Heart left ventricle (tissue), 16 donors: ENCODE measurements at regions not wholly inside any gene's neighbourhood (a gene's known extent, or its start where the extent isn't known, plus 50 kb on each side); places are given as distances from the start of the nearest gene placed in this dataset.

Experiments used
- ATAC-seq, 4 donors: fragments of 200-7000 bp; cut with Tn5 transposase; one replicate each; pipeline ENCODE4 v1.9.1; 2020 to 2022; ENCODE audit warnings: moderate library complexity in 4 of 4, mild to moderate bottlenecking in 3 of 4, moderate number of reproducible peaks in 1 of 4
- DNase-seq, 5 donors: peaks; one replicate each; pipeline ENCODE4 v3.0.0-alpha.2; 2020
- H3K27ac ChIP-seq, 12 donors: fragments of 200-600 bp; sonication (generic) in 4 of 12; one replicate each; pipeline versions ENCODE4 v1.5.0 to v1.8.0; 2016 to 2022; ENCODE audit warnings: mild to moderate bottlenecking in 2 of 12
- H3K27me3 ChIP-seq, 9 donors: fragments of 200-600 bp; sonication (generic) in 2 of 9; one replicate each; pipeline versions ENCODE4 v1.5.1 to v1.8.0; 2016 to 2022; ENCODE audit warnings: mild to moderate bottlenecking in 3 of 9
- H3K36me3 ChIP-seq, 9 donors: fragments of 200-600 bp; sonication (generic) in 2 of 9; one replicate each; pipeline versions ENCODE4 v1.5.0 to v1.8.0; 2018 to 2022; ENCODE audit warnings: mild to moderate bottlenecking in 2 of 9
- H3K4me1 ChIP-seq, 12 donors: fragments of 200-600 bp; sonication (generic) in 4 of 12; one replicate each; pipeline versions ENCODE4 v1.5.0 to v1.8.0; 2016 to 2022; ENCODE audit warnings: mild to moderate bottlenecking in 3 of 12
- H3K4me3 ChIP-seq, 12 donors: fragments of 200-600 bp; sonication (generic) in 4 of 12; one replicate each; pipeline versions ENCODE4 v1.5.0 to v1.8.0; 2017 to 2022; ENCODE audit warnings: mild to moderate bottlenecking in 9 of 12, moderate library complexity in 4 of 12
- H3K9me3 ChIP-seq, 12 donors: fragments of 200-600 bp; sonication (generic) in 4 of 12; one replicate each; pipeline versions ENCODE4 v1.5.0 to v1.8.0; 2016 to 2022; ENCODE audit warnings: mild to moderate bottlenecking in 1 of 12
- CTCF ChIP-seq, 12 donors: fragments of 200-600 bp; sonication (generic) in 4 of 12; IDR thresholded peaks; one replicate each; pipeline versions ENCODE4 v1.5.0 to v1.8.0; 2018 to 2022; ENCODE audit warnings: antibody characterized with exemption in 12 of 12, mild to moderate bottlenecking in 5 of 12
- POLR2A ChIP-seq, 2 donors: fragments of 450-650 bp; IDR thresholded peaks; one replicate each; pipeline ENCODE4 v1.6.1; 2017; ENCODE audit warnings: antibody characterized with exemption in 2 of 2, mild to moderate bottlenecking in 2 of 2, moderate library complexity in 2 of 2
- WGBS, 4 donors: extraction: QIAGEN DNeasy Blood & Tissue Kit in 2 of 4; methylation state at CpG; one replicate each; pipeline versions ENCODE4 v1.1.5 to v1.1.7; 2013 to 2018; 5-methylcytosine and 5-hydroxymethylcytosine counted together
- intact Hi-C, 10 donors: fragments of 100-400 bp; cut with DNase I; formaldehyde crosslinking; loops; one replicate each; pipeline versions ENCODE4 v1.11.1 to v1.14.2; 2022
- donor health status: ischemic (EF 13 %, LVEDD 7.1; RV severe dilation, severe dysfunction).
- donor health status: healthy with polysubstance abuse.
- donor health status: DM: no; HTN: yes; CAD: no.
- donor health status: DM: no; HTN: no; CAD: no.
- donor health status: ischemic (EF 25% LVEDD 6.9; RV normal size, moderate dysfunction).
- donor health status: ischemic (EF 25% LVEDD 5.7; RV mildly dilated, moderate dysfunction).
- donor health status: healthy.
- donor health status: DM: yes; HTN: yes; CAD: no.
- donor health status: ischemic (EF 35%, LVEDD 5.7; RV mildly dilated, moderate dysfunction).
- donor health status: nonischemic (EF 11% LVEDD 7.7; RV severe dilation, severe dysfunction).
- donor health status: DM: yes; HTN: yes; CAD: no.
- donor health status: PGD.
- donor health status: ischemic (EF 29% LVEDD 5.4; RV normal size, mild dysfunction).
- donor health status: nonischemic (EF 23%, LVEDD 6.1; RV moderate dilation, normal function).

GRCh38 chr13:62278271-62278670 lies 862.6 kb upstream of the PCDH20 start:
- Histone ChIP-seq H3K27me3 (no peaks in the 10 kb centered on the region), H3K9me3 (peaks cover 0 to 2% (median 0%) of the 10 kb centered on the region in 12 donors), H3K27ac (no peak overlapping the region), H3K36me3 (no peaks in the 10 kb centered on the region), H3K4me1 (no peaks in the 10 kb centered on the region), H3K4me3 (no peak overlapping the region)
- intact Hi-C loops, result no loop called here
- ATAC-seq, result no peak
- TF ChIP-seq POLR2A (IDR thresholded peaks at IDR 0.05) (no peak), CTCF (IDR thresholded peaks at IDR 0.05) (peak in 3 of 12 donors; percentile 13 to 37 (median 26))
- DNase-seq, result no peak

GRCh38 chr13:62251734-62252133 lies 836.1 kb upstream of the PCDH20 start:
- TF ChIP-seq CTCF (IDR thresholded peaks at IDR 0.05) (no peak), POLR2A (IDR thresholded peaks at IDR 0.05) (no peak)
- Histone ChIP-seq H3K4me1 (no peaks in the 10 kb centered on the region), H3K27ac (no peak overlapping the region), H3K27me3 (no peaks in the 10 kb centered on the region), H3K36me3 (no peaks in the 10 kb centered on the region), H3K4me3 (no peak overlapping the region), H3K9me3 (peaks cover 0 to 5% (median 0%) of the 10 kb centered on the region in 12 donors)
- 80 to 93% (median 91%) methylated on average over 2 of the region's 2 CpGs for WGBS, 4 donors
- intact Hi-C loops, result no loop called here
- ATAC-seq (no peak), DNase-seq (no peak)

DNA sequence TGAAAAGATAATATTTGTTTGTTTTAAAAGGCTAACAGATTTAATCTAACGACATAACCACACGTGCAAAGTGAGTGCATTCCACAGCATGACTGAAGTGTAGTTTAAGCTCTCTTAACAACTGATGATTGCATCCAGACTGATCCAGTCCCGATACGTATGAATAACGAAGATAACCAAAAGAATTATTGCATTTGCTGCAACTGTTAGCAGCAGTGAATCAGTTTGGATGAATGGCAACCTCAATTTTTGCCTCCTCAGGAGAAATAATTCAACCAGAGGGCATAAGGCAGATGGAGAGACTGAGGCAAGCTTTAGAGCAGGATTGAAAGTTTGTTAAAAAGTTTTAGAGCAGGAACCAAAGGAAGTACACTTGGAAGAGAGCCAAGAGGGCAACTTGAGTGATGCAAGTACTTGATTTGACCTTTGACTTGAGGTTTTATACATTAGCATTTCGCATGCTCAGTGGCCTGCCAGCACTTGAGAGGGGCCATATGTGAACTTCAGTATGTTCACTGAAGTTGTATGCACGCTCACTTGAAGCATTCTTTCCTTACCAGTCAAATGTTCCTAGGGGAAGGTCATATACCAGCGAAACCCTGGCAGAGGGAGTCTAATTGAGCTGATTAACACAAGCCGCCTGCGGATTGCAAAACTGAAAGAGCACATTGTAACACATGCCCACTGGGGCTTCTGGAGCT lies 835.0 kb upstream of the PCDH20 start:
- DNase-seq (no peak), ATAC-seq (no peak)
- no peak overlapping the region for H3K27ac ChIP-seq
- H3K4me3 ChIP-seq, result no peak overlapping the region
- intact Hi-C loops, result no loop called here
- TF ChIP-seq POLR2A (IDR thresholded peaks at IDR 0.05) (no peak), CTCF (IDR thresholded peaks at IDR 0.05) (no peak)
- no peaks in the 10 kb centered on the region for H3K36me3 ChIP-seq
- 56 to 66% (median 60%) methylated on average over 10 of the region's 10 CpGs for WGBS, 4 donors
- H3K27me3 ChIP-seq, result no peaks in the 10 kb centered on the region
- H3K4me1 ChIP-seq, result no peaks in the 10 kb centered on the region
- peaks cover 0 to 5% (median 0%) of the 10 kb centered on the region in 12 donors for H3K9me3 ChIP-seq

DNA sequence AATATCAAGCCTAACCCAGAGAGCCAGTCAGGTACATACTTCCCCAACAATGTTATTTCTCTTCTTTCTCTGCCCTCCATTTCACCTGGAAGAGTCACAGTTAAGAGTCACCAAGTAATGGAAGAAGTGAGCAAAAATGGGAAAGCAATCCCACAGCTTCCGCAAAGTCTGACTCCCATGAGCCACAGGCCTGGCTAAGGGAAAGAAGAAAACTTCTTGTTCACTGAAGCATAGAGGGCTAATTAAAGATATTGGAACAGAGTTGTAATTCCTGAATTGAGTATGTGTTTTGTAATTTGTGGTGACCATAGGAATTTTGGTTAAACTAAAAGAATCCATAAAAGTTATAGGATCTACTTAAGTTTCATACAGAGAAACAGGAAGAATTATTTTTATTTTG lies 830.9 kb upstream of the PCDH20 start:
- TF ChIP-seq CTCF (IDR thresholded peaks at IDR 0.05) (no peak), POLR2A (IDR thresholded peaks at IDR 0.05) (no peak)
- DNase-seq, result no peak
- no peaks in the 10 kb centered on the region for H3K36me3 ChIP-seq
- H3K9me3 ChIP-seq, result no peaks in the 10 kb centered on the region
- no peak overlapping the region for H3K4me3 ChIP-seq
- no peak for ATAC-seq
- intact Hi-C loops, result no loop called here
- H3K4me1 ChIP-seq, result no peaks in the 10 kb centered on the region
- 86 to 96% (median 93%) methylated on average over 1 of the region's 1 CpG for WGBS, 4 donors
- no peak overlapping the region for H3K27ac ChIP-seq
- H3K27me3 ChIP-seq, result no peaks in the 10 kb centered on the region
